ENCODE measurements at regions not wholly inside any gene's neighbourhood (a gene's known extent, or its start where the extent isn't known, plus 50 kb on each side); places are given as distances from the start of the nearest gene placed in this dataset.

- H3K9ac ChIP-seq (ENCODE audit: low read length) = no peak overlapping the region
- no peaks in the 10 kb centered on the region for H3K36me3 ChIP-seq (ENCODE audit: control insufficient read depth in 1 of 2, insufficient read depth in 2 of 2, low read length in 2 of 2)
- TF ChIP-seq EZH2phosphoT487 (IDR thresholded peaks at IDR 0.05; ENCODE audit: borderline replicate concordance) (no peak), CBX3 (IDR thresholded peaks at IDR 0.05; ENCODE audit: low read depth) (no peak), YY1 (IDR thresholded peaks at IDR 0.05; ENCODE audit: extremely low read depth, insufficient replicate concordance, low read depth, low read length) (no peak), ELF1 (IDR thresholded peaks at IDR 0.05; ENCODE audit: borderline replicate concordance, low read depth) (no peak), CEBPB (IDR thresholded peaks at IDR 0.05; ENCODE audit: low read depth) (no peak), EGR1 (IDR thresholded peaks at IDR 0.05; ENCODE audit: low read depth) (no peak), ZBTB33 (IDR thresholded peaks at IDR 0.05; ENCODE audit: extremely low read depth, insufficient replicate concordance, low read length) (no peak), TCF7L2 (IDR thresholded peaks at IDR 0.05; ENCODE audit: borderline replicate concordance, extremely low read depth, insufficient read depth, insufficient read length) (no peak), RAD21 (IDR thresholded peaks at IDR 0.05; ENCODE audit: low read depth) (no peak), SIN3A (IDR thresholded peaks at IDR 0.05; ENCODE audit: low read depth) (no peak), ATF3 (IDR thresholded peaks at IDR 0.05) (no peak), ZFX (IDR thresholded peaks at IDR 0.05) (no peak), POLR2AphosphoS5 (IDR thresholded peaks at IDR 0.05; ENCODE audit: low read depth, low read length) (no peak), SRF (IDR thresholded peaks at IDR 0.05; ENCODE audit: low read depth) (no peak), ZNF274 (IDR thresholded peaks at IDR 0.05; ENCODE audit: low read depth, low read length) (no peak), REST (IDR thresholded peaks at IDR 0.05; ENCODE audit: low read depth) (no peak)
- no peak overlapping the region for H2AFZ ChIP-seq (ENCODE audit: low read depth, low read length, poor library complexity, severe bottlenecking)
- no peaks in the 10 kb centered on the region for H3K9me3 ChIP-seq (ENCODE audit: control insufficient read depth in 1 of 2, insufficient read depth in 1 of 2, low read depth in 1 of 2, low read length in 2 of 2)
- no peak overlapping the region for H3K4me3 ChIP-seq (replicated peaks in 1 of 2; ENCODE audit: low read depth in 1 of 2, low read length in 2 of 2)
- ChIA-PET POLR2A (no interaction called here), CTCF (no interaction called here), RAD21 (ENCODE audit: low non-redundant PET in 1 of 2, low total read pairs in 2 of 2, uncharacterized antibody in 2 of 2, unreplicated experiment in 2 of 2) (no interaction called here)
- H3K4me1 ChIP-seq (ENCODE audit: control insufficient read depth in 1 of 2, insufficient read depth in 2 of 2, low read length in 2 of 2) = no peaks in the 10 kb centered on the region
- intact Hi-C loops (cut with micrococcal nuclease) = no loop called here
- no peaks in the 10 kb centered on the region for H3K27me3 ChIP-seq (ENCODE audit: insufficient read depth, low read length)
- BruUV-seq (replicated peaks) = no TSS peak
- DNase-seq (ENCODE audit: low read depth, low spot score) (no peak), ATAC-seq (no peak)
- H4K20me1 ChIP-seq (ENCODE audit: insufficient read depth) = no peaks in the 10 kb centered on the region
- H3K79me2 ChIP-seq (ENCODE audit: insufficient read depth, low read length) = no peaks in the 10 kb centered on the region
- H3K4me2 ChIP-seq (ENCODE audit: low read length) = no peak overlapping the region
- H3K9me2 ChIP-seq (ENCODE audit: insufficient read depth) = no peaks in the 10 kb centered on the region
- H3K27ac ChIP-seq (ENCODE audit: low read depth, low read length) = no peak overlapping the region
These were observed 414.6 kb upstream of the NPVF start for GRCh38 chr7:25642849-25643248.

Measured in HCT116 (cell line).